ENCODE measurements at regions not wholly inside any gene's neighbourhood (a gene's known extent, or its start where the extent isn't known, plus 50 kb on each side); places are given as distances from the start of the nearest gene placed in this dataset.

GRCh38 chr6:165167311-165167710, 142.1 kb downstream of the C6orf118 start:
- no peaks in the 10 kb centered on the region for H3K36me3 ChIP-seq (ENCODE audit: low read length)
- no peak overlapping the region for H2AFZ ChIP-seq (ENCODE audit: low read depth, low read length, severe bottlenecking)
- no peaks in the 10 kb centered on the region for H3F3A ChIP-seq (ENCODE audit: insufficient read depth)
- TF ChIP-seq EZH2phosphoT487 (conservative IDR thresholded peaks at IDR 0.05; ENCODE audit: low read length): no peak
- no peak for TF ChIP-seq CTCF (IDR thresholded peaks at IDR 0.05; ENCODE audit: insufficient read depth, low read length, poor library complexity, severe bottlenecking)
- H3K9ac ChIP-seq (ENCODE audit: low read length): no peak overlapping the region
- no peak overlapping the region for H3K4me2 ChIP-seq (ENCODE audit: low read depth, low read length, poor library complexity, severe bottlenecking)
- H3K9me2 ChIP-seq (replicated peaks; ENCODE audit: insufficient read depth, low read length): no peaks in the 10 kb centered on the region
- H3K27ac ChIP-seq (ENCODE audit: low read depth, low read length): no peak overlapping the region
- no peaks in the 10 kb centered on the region for H3K79me2 ChIP-seq (ENCODE audit: insufficient read depth, low read length)
- no peaks in the 10 kb centered on the region for H3K27me3 ChIP-seq (ENCODE audit: low read length)
- peaks cover 6% of the 10 kb centered on the region; the same call in 1 of the 2 replicates for H3K9me3 ChIP-seq (ENCODE audit: insufficient read depth, low read length)
- no peak overlapping the region for H3K4me3 ChIP-seq (ENCODE audit: insufficient read depth, low read length, poor library complexity, severe bottlenecking)
- no peaks in the 10 kb centered on the region for H4K20me1 ChIP-seq (ENCODE audit: low read depth, low read length)

DNA sequence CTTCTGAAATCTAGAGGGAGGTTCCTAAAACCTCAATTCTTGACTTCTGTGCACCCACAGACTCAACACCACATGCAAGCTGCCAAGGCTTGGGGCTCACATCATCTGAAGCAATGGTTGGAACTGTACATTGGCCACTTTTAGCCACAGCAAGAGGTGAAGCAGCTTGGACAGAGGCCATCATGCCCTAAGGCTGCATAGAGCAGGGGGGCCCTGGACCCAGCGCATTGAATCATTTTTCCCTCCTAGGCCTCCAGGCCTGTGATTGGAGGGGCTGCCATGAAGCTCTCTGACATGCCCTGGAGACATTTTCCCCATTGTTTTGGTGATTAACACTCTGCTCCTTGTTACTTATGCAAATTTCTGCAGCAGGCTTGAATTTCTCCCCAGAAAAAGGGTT, 145.9 kb downstream of the C6orf118 start:
- H3K9me3 ChIP-seq (ENCODE audit: insufficient read depth, low read length): peaks cover 6% of the 10 kb centered on the region; the same call in 1 of the 2 replicates
- H3K9me2 ChIP-seq (replicated peaks; ENCODE audit: insufficient read depth, low read length): no peaks in the 10 kb centered on the region
- H3K79me2 ChIP-seq (ENCODE audit: insufficient read depth, low read length): no peaks in the 10 kb centered on the region
- no peak overlapping the region for H3K9ac ChIP-seq (ENCODE audit: low read length)
- H3K4me3 ChIP-seq (ENCODE audit: insufficient read depth, low read length, poor library complexity, severe bottlenecking): no peak overlapping the region
- no peaks in the 10 kb centered on the region for H3K36me3 ChIP-seq (ENCODE audit: low read length)
- H4K20me1 ChIP-seq (ENCODE audit: low read depth, low read length): no peaks in the 10 kb centered on the region
- TF ChIP-seq CTCF (IDR thresholded peaks at IDR 0.05; ENCODE audit: insufficient read depth, low read length, poor library complexity, severe bottlenecking): no peak
- H3F3A ChIP-seq (ENCODE audit: insufficient read depth): no peaks in the 10 kb centered on the region
- no peaks in the 10 kb centered on the region for H3K27me3 ChIP-seq (ENCODE audit: low read length)
- H3K27ac ChIP-seq (ENCODE audit: low read depth, low read length): no peak overlapping the region
- H2AFZ ChIP-seq (ENCODE audit: low read depth, low read length, severe bottlenecking): no peak overlapping the region
- no peak overlapping the region for H3K4me2 ChIP-seq (ENCODE audit: low read depth, low read length, poor library complexity, severe bottlenecking)

DNA sequence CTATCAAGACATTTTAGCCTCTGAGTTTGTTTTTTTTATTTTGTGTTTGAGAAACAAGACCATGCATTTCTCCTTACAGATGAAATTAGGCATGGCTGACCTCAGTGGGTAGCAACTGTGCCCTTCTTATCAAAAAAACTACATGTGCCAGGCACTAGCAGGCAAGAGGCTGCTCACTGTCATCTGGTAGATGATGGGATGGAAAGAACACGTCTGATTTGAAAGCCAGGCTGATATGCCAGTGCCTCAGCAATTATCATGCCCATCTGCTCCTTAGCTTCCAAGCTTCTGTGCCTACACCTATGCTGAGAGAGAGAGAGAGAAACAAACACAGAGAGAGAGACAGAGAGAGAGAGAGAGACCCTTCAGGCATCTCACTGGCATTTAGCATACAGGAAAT, 149.9 kb downstream of the C6orf118 start:
- peaks cover 6% of the 10 kb centered on the region; the same call in 1 of the 2 replicates for H3K9me3 ChIP-seq (ENCODE audit: insufficient read depth, low read length)
- H3K9ac ChIP-seq (ENCODE audit: low read length): no peak overlapping the region
- H2AFZ ChIP-seq (ENCODE audit: low read depth, low read length, severe bottlenecking): no peak overlapping the region
- H3K36me3 ChIP-seq (ENCODE audit: low read length): no peaks in the 10 kb centered on the region
- H4K20me1 ChIP-seq (ENCODE audit: low read depth, low read length): no peaks in the 10 kb centered on the region
- no peaks in the 10 kb centered on the region for H3F3A ChIP-seq (ENCODE audit: insufficient read depth)
- H3K27me3 ChIP-seq (ENCODE audit: low read length): no peaks in the 10 kb centered on the region; the same call in 1 of the 2 replicates
- TF ChIP-seq CTCF (IDR thresholded peaks at IDR 0.05; ENCODE audit: insufficient read depth, low read length, poor library complexity, severe bottlenecking) (no peak), EZH2phosphoT487 (conservative IDR thresholded peaks at IDR 0.05; ENCODE audit: low read length) (no peak)
- no peaks in the 10 kb centered on the region for H3K9me2 ChIP-seq (replicated peaks; ENCODE audit: insufficient read depth, low read length)
- no peak overlapping the region for H3K4me2 ChIP-seq (ENCODE audit: low read depth, low read length, poor library complexity, severe bottlenecking)
- H3K79me2 ChIP-seq (ENCODE audit: insufficient read depth, low read length): no peaks in the 10 kb centered on the region
- no peak overlapping the region for H3K4me3 ChIP-seq (ENCODE audit: insufficient read depth, low read length, poor library complexity, severe bottlenecking)
- H3K27ac ChIP-seq (ENCODE audit: low read depth, low read length): no peak overlapping the region
